RWPE1 (cell line): ENCODE measurements at regions not wholly inside any gene's neighbourhood (a gene's known extent, or its start where the extent isn't known, plus 50 kb on each side); places are given as distances from the start of the nearest gene placed in this dataset.

ENCODE experiments used
- CTCF ChIA-PET: fragments of 350-600 bp; sonication (Branson Sonifier 250); formaldehyde crosslinking; extraction: SDS; loops from one replicate; lab custom pipeline; 2021; lab: Yijun Ruan, JAX
- POLR2A ChIA-PET: fragments of 400-600 bp; formaldehyde crosslinking; extraction: SDS; loops from one replicate; lab custom pipeline; 2020; ENCODE audit warnings: antibody characterized with exemption; ENCODE audit not compliant: low non-redundant PET; lab: Yijun Ruan, JAX
- DNase-seq: peaks from one replicate; pipeline ENCODE4 v3.0.0; 2012; ENCODE audit warnings: low spot score
- H3K27ac ChIP-seq: fragments of 450-650 bp; 2 replicates; pipeline ENCODE4 v1.5.1; 2017
- CTCF ChIP-seq: fragments of 450-650 bp; conservative IDR thresholded peaks from 2 replicates; pipeline ENCODE4 v1.5.1; 2017; ENCODE audit warnings: low read depth, mild to moderate bottlenecking

DNA sequence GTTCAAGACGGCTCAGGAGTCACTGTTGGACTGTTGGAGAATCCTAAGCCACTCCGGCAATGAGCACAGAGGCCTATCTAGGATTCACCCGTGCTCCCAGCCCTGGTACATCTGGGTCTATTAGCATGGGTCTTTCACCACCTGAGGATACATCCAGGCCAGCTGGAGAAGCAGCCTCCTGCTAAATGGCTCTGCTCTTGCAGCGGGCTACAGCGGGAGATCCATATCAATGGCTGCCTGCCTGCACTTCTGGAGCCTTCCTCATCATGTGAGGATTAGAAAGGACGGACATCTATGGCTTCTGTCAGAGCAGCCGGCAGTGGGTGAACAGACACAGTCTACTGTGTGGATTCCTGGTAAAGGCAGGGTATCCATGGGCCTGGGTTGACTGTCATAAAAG is 357.4 kb downstream of the MLLT3 start:
- POLR2A ChIA-PET, result no interaction called here
- no peak for TF ChIP-seq CTCF
- no peak for DNase-seq
- no peak overlapping the region for H3K27ac ChIP-seq
- CTCF ChIA-PET, result interaction anchor here (0.7 kb wide), 1 partner anchor 8 kb away, joined by 3 read pairs; no protein-coding TSS in a partner anchor

GRCh38 chr9:20262611-20263010 is 359.7 kb downstream of the MLLT3 start:
- no peak for TF ChIP-seq CTCF
- ChIA-PET POLR2A (no interaction called here), CTCF (no interaction called here)
- no peak for DNase-seq
- H3K27ac ChIP-seq, result no peak overlapping the region

DNA sequence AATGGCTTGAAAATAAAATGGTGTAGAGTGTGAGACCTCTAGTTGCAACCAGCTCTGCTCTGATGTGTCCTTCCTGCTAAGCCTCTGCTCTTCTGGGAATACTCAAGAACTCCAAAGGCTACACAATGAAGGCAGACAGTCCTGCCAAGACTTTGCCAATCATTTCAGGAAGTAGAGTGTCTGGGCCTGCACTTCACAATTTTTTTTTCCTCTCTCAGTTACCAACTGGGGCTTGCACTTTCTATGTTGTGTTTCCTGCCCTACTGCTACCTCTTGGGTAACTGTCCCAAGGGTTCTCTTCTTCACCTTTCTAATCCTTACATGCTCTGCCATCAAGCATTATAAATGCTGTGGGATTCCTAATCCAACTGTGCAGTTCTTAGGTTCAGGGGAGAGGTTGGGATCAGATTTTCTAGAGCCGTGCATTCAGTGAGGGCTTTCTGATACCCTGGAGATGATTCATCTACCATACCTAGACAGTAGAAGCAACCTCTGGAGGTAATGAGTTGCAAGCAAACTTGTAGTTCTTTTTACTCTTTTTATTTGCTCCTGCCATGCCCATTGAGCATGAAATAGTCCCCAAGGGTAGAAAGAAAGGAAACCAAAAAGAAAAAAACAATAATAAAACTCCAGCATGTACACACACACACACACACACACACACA is 365.9 kb downstream of the MLLT3 start:
- ChIA-PET POLR2A (no interaction called here), CTCF (no interaction called here)
- no peak overlapping the region for H3K27ac ChIP-seq
- no peak for DNase-seq
- no peak for TF ChIP-seq CTCF

DNA sequence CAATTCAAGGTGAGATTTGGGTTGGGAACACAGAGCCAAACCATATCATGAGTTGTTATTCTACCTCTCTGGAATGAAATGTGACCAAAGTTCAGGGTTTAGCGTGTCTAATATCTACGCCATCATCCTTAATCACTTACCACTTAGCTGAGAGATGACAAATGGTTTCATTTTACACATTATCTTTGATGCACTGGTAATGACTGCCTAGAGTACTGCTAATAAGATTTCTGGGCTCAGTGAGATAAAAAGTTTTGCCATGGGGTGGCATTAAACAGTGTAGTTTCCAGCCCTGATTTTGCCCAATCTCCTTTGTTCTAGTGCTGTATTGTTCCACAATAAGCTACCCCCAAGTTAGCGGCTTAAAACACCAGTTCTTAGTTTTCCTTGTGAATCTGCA is 367.2 kb downstream of the MLLT3 start:
- POLR2A ChIA-PET, result no interaction called here
- DNase-seq, result no peak
- TF ChIP-seq CTCF, result no peak
- H3K27ac ChIP-seq, result no peak overlapping the region
- CTCF ChIA-PET, result no interaction called here

DNA sequence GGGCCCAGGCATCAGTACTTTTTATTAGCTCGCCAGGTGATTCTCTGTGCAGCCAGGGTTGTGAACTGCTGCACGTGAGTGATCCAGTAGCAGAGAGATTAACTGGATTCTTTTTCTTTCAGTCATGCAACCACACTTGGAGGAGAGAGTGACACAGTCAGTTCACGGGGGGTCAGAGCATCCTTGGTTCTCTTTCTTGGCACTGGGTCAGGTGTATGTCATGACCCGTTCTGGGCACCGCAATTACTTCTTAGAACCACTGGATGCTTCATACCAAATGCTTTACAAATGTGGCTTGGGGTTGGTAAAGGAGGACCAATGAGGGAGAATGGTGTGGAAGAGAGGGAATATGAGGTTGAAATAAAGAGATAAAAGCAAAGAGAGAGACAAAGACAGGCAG is 368.7 kb downstream of the MLLT3 start:
- no peak for DNase-seq
- H3K27ac ChIP-seq, result no peak overlapping the region
- POLR2A ChIA-PET, result no interaction called here
- CTCF ChIA-PET, result no interaction called here
- TF ChIP-seq CTCF, result no peak

GRCh38 chr9:20252778-20253177 is 369.5 kb downstream of the MLLT3 start:
- DNase-seq, result no peak
- no peak for TF ChIP-seq CTCF
- no peak overlapping the region for H3K27ac ChIP-seq
- ChIA-PET CTCF (interaction anchor here (0.5 kb wide), 1 partner anchor 781 kb away, joined by 3 read pairs; no protein-coding TSS in a partner anchor), POLR2A (no interaction called here)
